Fibroblast of villous mesenchyme (primary cell): ENCODE measurements at regions not wholly inside any gene's neighbourhood (a gene's known extent, or its start where the extent isn't known, plus 50 kb on each side); places are given as distances from the start of the nearest gene placed in this dataset.

ENCODE experiments used
- DNase-seq: peaks from one replicate; pipeline ENCODE4 v3.0.0-alpha.2; 2010; ENCODE audit warnings: low read depth
- H3K4me3 ChIP-seq: 2 replicates; pipeline ENCODE4 v1.5.1; 2011; ENCODE audit warnings: low read depth, mild to moderate bottlenecking, low read length
- CTCF ChIP-seq: IDR thresholded peaks from 2 replicates; pipeline ENCODE4 v1.5.1; 2012; ENCODE audit warnings: low read depth, mild to moderate bottlenecking, low read length; ENCODE audit not compliant: insufficient read depth

- DNase-seq: no peak
- no peak for TF ChIP-seq CTCF
- H3K4me3 ChIP-seq: no peak overlapping the region
These were observed 159.9 kb downstream of the CCDC34 start for GRCh38 chr11:27203077-27203647.

GRCh38 chr11:27201454-27202302, 161.1 kb downstream of the BBOX1 start:
- H3K4me3 ChIP-seq: no peak overlapping the region
- no peak for TF ChIP-seq CTCF
- DNase-seq: peak; percentile 99

- TF ChIP-seq CTCF: no peak
- H3K4me3 ChIP-seq: no peak overlapping the region
- no peak for DNase-seq
These were observed 160.3 kb downstream of the BBOX1 start for GRCh38 chr11:27200779-27201453.

- no peak overlapping the region for H3K4me3 ChIP-seq
- no peak for TF ChIP-seq CTCF
- DNase-seq: peak; percentile 38
These were observed 155.7 kb downstream of the BBOX1 start for GRCh38 chr11:27196203-27196897.

- TF ChIP-seq CTCF: no peak
- H3K4me3 ChIP-seq: no peak overlapping the region
- no peak for DNase-seq
These were observed 155.2 kb downstream of the BBOX1 start for GRCh38 chr11:27195837-27196202.

- no peak overlapping the region for H3K4me3 ChIP-seq
- TF ChIP-seq CTCF: no peak
- DNase-seq: no peak
These were observed 154.4 kb downstream of the BBOX1 start for GRCh38 chr11:27194976-27195375.
